ENCODE measurements at regions not wholly inside any gene's neighbourhood (a gene's known extent, or its start where the extent isn't known, plus 50 kb on each side); places are given as distances from the start of the nearest gene placed in this dataset.
"Not testable (repeated sequence)": the region's sequence is repeated elsewhere in the genome, so short reads cannot be mapped to it uniquely, and the experiment has no call there.

DNA sequence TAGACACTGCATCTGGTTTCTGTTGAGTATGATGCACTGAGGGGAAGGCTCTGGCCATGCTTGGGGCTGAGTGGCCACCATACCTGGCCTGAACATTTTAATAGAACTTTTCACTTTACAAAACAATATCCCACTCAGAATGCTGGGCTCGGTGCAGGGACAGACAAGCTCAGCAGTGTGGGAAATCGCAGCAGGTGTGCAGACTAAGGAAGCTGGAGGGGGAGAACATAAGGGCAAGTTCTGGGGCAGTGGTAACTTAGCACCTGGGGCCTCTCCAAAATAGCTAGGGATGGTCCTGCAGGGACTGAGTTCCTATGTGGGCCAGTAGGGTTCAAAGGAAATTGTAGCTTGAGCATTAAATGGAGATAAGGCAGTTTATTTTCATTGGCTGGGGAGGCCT is 90.9 kb upstream of the RNU6-1 start:
- no peaks in the 10 kb centered on the region for H3K9me2 ChIP-seq (ENCODE audit: insufficient read depth)
- DNase-seq: no peak
- no peak overlapping the region for H3K4me3 ChIP-seq
- H3K27ac ChIP-seq: no peak overlapping the region
- H3K27me3 ChIP-seq (ENCODE audit: insufficient read depth, low read depth): no peaks in the 10 kb centered on the region
- POLR2A ChIA-PET (ENCODE audit: unreplicated experiment): no interaction called here
- intact Hi-C loops (cut with micrococcal nuclease; ENCODE audit: unreplicated experiment): no loop called here
- H3K9me3 ChIP-seq (ENCODE audit: insufficient read depth, low read depth): no peaks in the 10 kb centered on the region
- H3K4me1 ChIP-seq (replicated peaks; ENCODE audit: insufficient read depth): peaks cover 7% of the 10 kb centered on the region; the same call in 1 of the 2 replicates
- H3F3A ChIP-seq (ENCODE audit: insufficient read depth, low read depth): no peaks in the 10 kb centered on the region
- TF ChIP-seq EZH2 (IDR thresholded peaks at IDR 0.05; ENCODE audit: low read depth): no peak
- TF ChIP-seq, protein P1, sequence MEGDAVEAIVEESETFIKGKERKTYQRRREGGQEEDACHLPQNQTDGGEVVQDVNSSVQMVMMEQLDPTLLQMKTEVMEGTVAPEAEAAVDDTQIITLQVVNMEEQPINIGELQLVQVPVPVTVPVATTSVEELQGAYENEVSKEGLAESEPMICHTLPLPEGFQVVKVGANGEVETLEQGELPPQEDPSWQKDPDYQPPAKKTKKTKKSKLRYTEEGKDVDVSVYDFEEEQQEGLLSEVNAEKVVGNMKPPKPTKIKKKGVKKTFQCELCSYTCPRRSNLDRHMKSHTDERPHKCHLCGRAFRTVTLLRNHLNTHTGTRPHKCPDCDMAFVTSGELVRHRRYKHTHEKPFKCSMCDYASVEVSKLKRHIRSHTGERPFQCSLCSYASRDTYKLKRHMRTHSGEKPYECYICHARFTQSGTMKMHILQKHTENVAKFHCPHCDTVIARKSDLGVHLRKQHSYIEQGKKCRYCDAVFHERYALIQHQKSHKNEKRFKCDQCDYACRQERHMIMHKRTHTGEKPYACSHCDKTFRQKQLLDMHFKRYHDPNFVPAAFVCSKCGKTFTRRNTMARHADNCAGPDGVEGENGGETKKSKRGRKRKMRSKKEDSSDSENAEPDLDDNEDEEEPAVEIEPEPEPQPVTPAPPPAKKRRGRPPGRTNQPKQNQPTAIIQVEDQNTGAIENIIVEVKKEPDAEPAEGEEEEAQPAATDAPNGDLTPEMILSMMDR (conservative IDR thresholded peaks at IDR 0.05): no peak
- H2AFZ ChIP-seq: no peak overlapping the region
- H4K20me1 ChIP-seq (ENCODE audit: insufficient read depth): no peaks in the 10 kb centered on the region
- H3K36me3 ChIP-seq (ENCODE audit: low read depth): no peaks in the 10 kb centered on the region
- no peak overlapping the region for H3K4me2 ChIP-seq
- CTCF ChIA-PET: no interaction called here
- no peaks in the 10 kb centered on the region for H3K79me2 ChIP-seq (ENCODE audit: low read depth)
- BruUV-seq (replicated peaks): no TSS peak

DNA sequence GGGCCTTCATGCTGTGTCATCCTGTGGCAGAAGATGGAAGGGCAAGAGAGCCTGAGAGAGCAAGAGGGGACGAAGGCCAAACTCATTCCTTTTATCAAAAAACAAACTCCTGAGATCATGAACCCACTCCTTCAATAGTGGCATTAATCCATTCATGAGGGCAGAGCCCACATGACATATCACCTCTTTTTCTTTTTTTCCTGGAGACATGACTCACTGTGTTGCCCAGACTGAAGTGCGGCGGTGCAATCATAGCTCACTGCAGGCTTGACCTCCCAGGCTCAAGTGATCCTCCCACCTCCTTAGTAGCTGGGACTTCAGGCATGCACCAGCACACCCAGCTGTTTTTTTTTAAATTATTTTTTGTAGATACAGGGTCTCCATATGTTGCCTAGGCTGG is 92.0 kb upstream of the RNU6-1 start:
- Histone ChIP-seq H3K79me2 (ENCODE audit: low read depth) (no peaks in the 10 kb centered on the region), H3K4me1 (replicated peaks; ENCODE audit: insufficient read depth) (peaks cover 7% of the 10 kb centered on the region; the same call in 1 of the 2 replicates), H3K4me2 (no peak overlapping the region), H2AFZ (no peak overlapping the region), H3K9me3 (ENCODE audit: insufficient read depth, low read depth) (no peaks in the 10 kb centered on the region), H3K9me2 (ENCODE audit: insufficient read depth) (no peaks in the 10 kb centered on the region), H3K27ac (no peak overlapping the region), H3K36me3 (ENCODE audit: low read depth) (no peaks in the 10 kb centered on the region), H4K20me1 (ENCODE audit: insufficient read depth) (no peaks in the 10 kb centered on the region), H3K27me3 (ENCODE audit: insufficient read depth, low read depth) (no peaks in the 10 kb centered on the region), H3K4me3 (no peak overlapping the region), H3F3A (ENCODE audit: insufficient read depth, low read depth) (no peaks in the 10 kb centered on the region)
- intact Hi-C loops (cut with micrococcal nuclease; ENCODE audit: unreplicated experiment): no loop called here
- no peak for DNase-seq
- TF ChIP-seq, protein P1 (conservative IDR thresholded peaks at IDR 0.05): no peak
- TF ChIP-seq EZH2 (IDR thresholded peaks at IDR 0.05; ENCODE audit: low read depth): no peak
- CTCF ChIA-PET: no interaction called here
- no TSS peak for BruUV-seq (replicated peaks)
- POLR2A ChIA-PET (ENCODE audit: unreplicated experiment): no interaction called here

DNA sequence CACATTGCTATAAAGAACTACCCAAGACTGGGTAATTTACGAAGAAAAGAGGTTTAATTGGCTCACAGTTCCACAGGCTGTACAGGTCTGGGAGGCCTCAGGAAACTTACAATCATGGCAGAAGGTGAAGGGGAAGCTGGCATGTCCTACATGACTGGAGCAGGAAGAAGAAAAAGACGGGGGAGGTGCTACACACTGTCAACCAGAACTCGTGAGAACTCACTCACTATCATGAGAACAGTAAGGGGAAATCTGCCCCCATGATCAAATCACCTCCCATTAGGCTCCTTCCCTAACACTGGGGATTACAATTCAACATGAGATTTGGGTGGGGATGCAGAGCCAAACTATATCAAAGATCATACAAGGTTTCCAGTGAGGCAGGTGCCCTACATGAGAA is 94.3 kb upstream of the RNU6-1 start:
- H3K4me2 ChIP-seq; H4K20me1 ChIP-seq (ENCODE audit: insufficient read depth); H3K9me3 ChIP-seq (ENCODE audit: insufficient read depth, low read depth); BruUV-seq (replicated peaks); H3K36me3 ChIP-seq (ENCODE audit: low read depth); H3K79me2 ChIP-seq (ENCODE audit: low read depth); H3F3A ChIP-seq (ENCODE audit: insufficient read depth, low read depth); H3K4me1 ChIP-seq (replicated peaks; ENCODE audit: insufficient read depth); H3K27ac ChIP-seq; DNase-seq; CTCF ChIA-PET; intact Hi-C loops (cut with micrococcal nuclease; ENCODE audit: unreplicated experiment); H3K27me3 ChIP-seq (ENCODE audit: insufficient read depth, low read depth); H3K9me2 ChIP-seq (ENCODE audit: insufficient read depth); POLR2A ChIA-PET (ENCODE audit: unreplicated experiment); H2AFZ ChIP-seq; H3K4me3 ChIP-seq: not testable (repeated sequence)

DNA sequence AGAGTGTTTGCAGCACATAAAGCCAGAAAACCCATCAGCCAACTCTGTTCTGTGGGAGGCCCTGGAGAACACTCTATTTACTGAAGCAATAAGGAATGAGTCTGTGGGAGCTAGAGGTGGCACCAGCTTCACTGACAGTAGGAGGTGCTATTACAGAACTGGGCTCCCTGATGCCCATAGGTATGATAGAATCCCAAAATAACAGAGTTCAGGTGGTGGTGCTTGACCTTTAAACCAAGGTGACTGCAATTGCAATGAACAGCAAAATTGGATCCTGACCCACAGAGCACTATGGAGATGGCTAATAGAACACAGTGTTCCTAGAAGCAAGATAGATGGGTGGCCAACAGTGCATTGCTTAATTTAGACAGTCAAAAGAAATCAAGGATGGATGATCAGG is 95.4 kb upstream of the RNU6-1 start:
- CTCF ChIA-PET: no interaction called here
- Histone ChIP-seq H3K79me2 (ENCODE audit: low read depth) (no peaks in the 10 kb centered on the region), H3K9me2 (ENCODE audit: insufficient read depth) (no peaks in the 10 kb centered on the region), H4K20me1 (ENCODE audit: insufficient read depth) (no peaks in the 10 kb centered on the region), H3K27ac (no peak overlapping the region), H3K4me3 (no peak overlapping the region), H3K4me1 (replicated peaks; ENCODE audit: insufficient read depth) (peaks cover 7% of the 10 kb centered on the region; the same call in 1 of the 2 replicates), H3K27me3 (ENCODE audit: insufficient read depth, low read depth) (no peaks in the 10 kb centered on the region), H2AFZ (no peak overlapping the region), H3K9me3 (ENCODE audit: insufficient read depth, low read depth) (no peaks in the 10 kb centered on the region), H3K4me2 (no peak overlapping the region), H3F3A (ENCODE audit: insufficient read depth, low read depth) (no peaks in the 10 kb centered on the region), H3K36me3 (ENCODE audit: low read depth) (no peaks in the 10 kb centered on the region)
- POLR2A ChIA-PET (ENCODE audit: unreplicated experiment): no interaction called here
- no peak for DNase-seq
- no TSS peak for BruUV-seq (replicated peaks)
- TF ChIP-seq, protein P1 (conservative IDR thresholded peaks at IDR 0.05): no peak
- no peak for TF ChIP-seq EZH2 (IDR thresholded peaks at IDR 0.05; ENCODE audit: low read depth)
- intact Hi-C loops (cut with micrococcal nuclease; ENCODE audit: unreplicated experiment): no loop called here
